ENCODE measurements at regions not wholly inside any gene's neighbourhood (a gene's known extent, or its start where the extent isn't known, plus 50 kb on each side); places are given as distances from the start of the nearest gene placed in this dataset.

GRCh38 chr16:77556201-77556873, 121.5 kb upstream of the ADAMTS18 start:
- no peak for TF ChIP-seq POLR2A (IDR thresholded peaks at IDR 0.05)
- TF ChIP-seq, protein P1, sequence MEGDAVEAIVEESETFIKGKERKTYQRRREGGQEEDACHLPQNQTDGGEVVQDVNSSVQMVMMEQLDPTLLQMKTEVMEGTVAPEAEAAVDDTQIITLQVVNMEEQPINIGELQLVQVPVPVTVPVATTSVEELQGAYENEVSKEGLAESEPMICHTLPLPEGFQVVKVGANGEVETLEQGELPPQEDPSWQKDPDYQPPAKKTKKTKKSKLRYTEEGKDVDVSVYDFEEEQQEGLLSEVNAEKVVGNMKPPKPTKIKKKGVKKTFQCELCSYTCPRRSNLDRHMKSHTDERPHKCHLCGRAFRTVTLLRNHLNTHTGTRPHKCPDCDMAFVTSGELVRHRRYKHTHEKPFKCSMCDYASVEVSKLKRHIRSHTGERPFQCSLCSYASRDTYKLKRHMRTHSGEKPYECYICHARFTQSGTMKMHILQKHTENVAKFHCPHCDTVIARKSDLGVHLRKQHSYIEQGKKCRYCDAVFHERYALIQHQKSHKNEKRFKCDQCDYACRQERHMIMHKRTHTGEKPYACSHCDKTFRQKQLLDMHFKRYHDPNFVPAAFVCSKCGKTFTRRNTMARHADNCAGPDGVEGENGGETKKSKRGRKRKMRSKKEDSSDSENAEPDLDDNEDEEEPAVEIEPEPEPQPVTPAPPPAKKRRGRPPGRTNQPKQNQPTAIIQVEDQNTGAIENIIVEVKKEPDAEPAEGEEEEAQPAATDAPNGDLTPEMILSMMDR (IDR thresholded peaks at IDR 0.05) = no peak
- Histone ChIP-seq H3K4me1 (no peaks in the 10 kb centered on the region), H3K27ac (no peak overlapping the region), H3K27me3 (no peaks in the 10 kb centered on the region), H3K4me3 (no peak overlapping the region), H3K36me3 (replicated peaks in 1 of 2; ENCODE audit: insufficient read depth in 1 of 2, low read depth in 2 of 2) (no peaks in the 10 kb centered on the region), H3K9me3 (no peaks in the 10 kb centered on the region)
- no peak for ATAC-seq
- intact Hi-C loops (cut with DNase I) = no loop called here
- 53 to 61% methylated on average over 10 of the region's 10 CpGs for WGBS, 2 donors
- no peak for DNase-seq

GRCh38 chr16:77557385-77557784, 122.6 kb upstream of the ADAMTS18 start:
- H3K27me3 ChIP-seq = no peaks in the 10 kb centered on the region
- no peaks in the 10 kb centered on the region for H3K4me1 ChIP-seq
- H3K27ac ChIP-seq = no peak overlapping the region
- no peaks in the 10 kb centered on the region for H3K36me3 ChIP-seq (replicated peaks in 1 of 2; ENCODE audit: insufficient read depth in 1 of 2, low read depth in 2 of 2)
- TF ChIP-seq POLR2A (IDR thresholded peaks at IDR 0.05) = no peak
- TF ChIP-seq, protein P1 (IDR thresholded peaks at IDR 0.05) = no peak
- DNase-seq (no peak), ATAC-seq (no peak)
- 22 to 60% methylated on average over 2 of the region's 2 CpGs for WGBS, 2 donors
- H3K9me3 ChIP-seq = no peaks in the 10 kb centered on the region
- intact Hi-C loops (cut with DNase I) = no loop called here
- no peak overlapping the region for H3K4me3 ChIP-seq

GRCh38 chr16:77558786-77559185, 124.0 kb upstream of the ADAMTS18 start:
- 49 to 67% methylated on average over 2 of the region's 2 CpGs for WGBS, 2 donors
- no peak for TF ChIP-seq POLR2A (IDR thresholded peaks at IDR 0.05)
- TF ChIP-seq, protein P1 (IDR thresholded peaks at IDR 0.05) = no peak
- no peaks in the 10 kb centered on the region for H3K4me1 ChIP-seq

GRCh38 chr16:77562497-77562896, 127.7 kb upstream of the ADAMTS18 start:
- Histone ChIP-seq H3K9me3 (no peaks in the 10 kb centered on the region), H3K27ac (no peak overlapping the region), H3K4me1 (no peaks in the 10 kb centered on the region), H3K4me3 (no peak overlapping the region), H3K27me3 (no peaks in the 10 kb centered on the region), H3K36me3 (replicated peaks in 1 of 2; ENCODE audit: insufficient read depth in 1 of 2, low read depth in 2 of 2) (no peaks in the 10 kb centered on the region)
- intact Hi-C loops (cut with DNase I) = no loop called here
- TF ChIP-seq, protein P1 (IDR thresholded peaks at IDR 0.05) = no peak
- no peak for TF ChIP-seq POLR2A (IDR thresholded peaks at IDR 0.05)
- ATAC-seq (no peak), DNase-seq (no peak)

More at GRCh38 chr16:77558786-77559185, 124.0 kb upstream of the ADAMTS18 start:
- Histone ChIP-seq H3K27me3 (no peaks in the 10 kb centered on the region), H3K9me3 (no peaks in the 10 kb centered on the region), H3K27ac (no peak overlapping the region), H3K4me3 (no peak overlapping the region), H3K36me3 (replicated peaks in 1 of 2; ENCODE audit: insufficient read depth in 1 of 2, low read depth in 2 of 2) (no peaks in the 10 kb centered on the region)
- ATAC-seq = no peak
- intact Hi-C loops (cut with DNase I) = no loop called here
- DNase-seq = no peak

- WGBS, 2 donors = 46 to 49% methylated on average over 5 of the region's 5 CpGs
- ATAC-seq (no peak), DNase-seq (no peak)
- intact Hi-C loops (cut with DNase I) = no loop called here
- no peaks in the 10 kb centered on the region for H3K9me3 ChIP-seq
- H3K4me1 ChIP-seq = no peaks in the 10 kb centered on the region
- no peak overlapping the region for H3K27ac ChIP-seq
- H3K27me3 ChIP-seq = no peaks in the 10 kb centered on the region
- TF ChIP-seq POLR2A (IDR thresholded peaks at IDR 0.05) = no peak
- TF ChIP-seq, protein P1 (IDR thresholded peaks at IDR 0.05) = no peak
- no peak overlapping the region for H3K4me3 ChIP-seq
- H3K36me3 ChIP-seq (replicated peaks in 1 of 2; ENCODE audit: insufficient read depth in 1 of 2, low read depth in 2 of 2) = no peaks in the 10 kb centered on the region
These were observed 130.1 kb upstream of the ADAMTS18 start for GRCh38 chr16:77564791-77565390.
